ENCODE measurements at regions not wholly inside any gene's neighbourhood (a gene's known extent, or its start where the extent isn't known, plus 50 kb on each side); places are given as distances from the start of the nearest gene placed in this dataset.

- Mint-ChIP-seq H3K36me3 (ENCODE audit: low read depth) (no peaks in the 10 kb centered on the region), H3K4me1 (ENCODE audit: low read depth) (peaks cover 18% of the 10 kb centered on the region), H3K9me3 (no peaks in the 10 kb centered on the region), H3K27ac (no peak overlapping the region), H3K4me3 (no peak overlapping the region), H3K27me3 (ENCODE audit: low read depth) (no peaks in the 10 kb centered on the region)
Observed at GRCh38 chr7:79909176-79909575, 225.5 kb upstream of the GNAI1 start.

DNA sequence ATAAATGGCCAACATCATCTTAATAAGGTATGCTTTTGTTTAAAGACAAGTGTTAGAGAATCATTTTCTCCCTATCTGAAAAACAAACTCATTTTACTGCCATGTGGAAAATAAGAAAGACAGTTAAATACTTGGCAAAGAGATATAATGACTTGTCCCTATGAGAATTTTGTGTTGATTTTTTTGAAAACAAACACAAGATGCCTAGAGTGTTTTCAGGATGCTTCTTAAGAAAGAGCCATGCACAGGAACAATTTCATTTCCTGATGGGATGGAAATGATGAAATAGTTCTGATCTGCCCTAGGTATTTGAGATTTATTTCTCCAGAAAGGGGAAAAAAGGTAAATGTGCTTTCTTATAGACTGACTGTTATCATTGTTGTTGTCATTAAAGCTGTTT, 237.5 kb upstream of the GNAI1 start:
- H3K27me3 Mint-ChIP-seq (ENCODE audit: low read depth): no peaks in the 10 kb centered on the region

GRCh38 chr7:79893991-79894390, 240.6 kb upstream of the GNAI1 start:
- H3K4me3 Mint-ChIP-seq: no peak overlapping the region
- H3K4me1 Mint-ChIP-seq (ENCODE audit: low read depth): no peaks in the 10 kb centered on the region
- H3K27ac Mint-ChIP-seq: no peak overlapping the region
- H3K9me3 Mint-ChIP-seq: no peaks in the 10 kb centered on the region
- no peaks in the 10 kb centered on the region for H3K27me3 Mint-ChIP-seq (ENCODE audit: low read depth)
- no peaks in the 10 kb centered on the region for H3K36me3 Mint-ChIP-seq (ENCODE audit: low read depth)

More for the DNA sequence above, 237.5 kb upstream of the GNAI1 start:
- Mint-ChIP-seq H3K4me1 (ENCODE audit: low read depth) (no peaks in the 10 kb centered on the region), H3K36me3 (ENCODE audit: low read depth) (no peaks in the 10 kb centered on the region), H3K9me3 (no peaks in the 10 kb centered on the region), H3K4me3 (no peak overlapping the region), H3K27ac (no peak overlapping the region)

DNA sequence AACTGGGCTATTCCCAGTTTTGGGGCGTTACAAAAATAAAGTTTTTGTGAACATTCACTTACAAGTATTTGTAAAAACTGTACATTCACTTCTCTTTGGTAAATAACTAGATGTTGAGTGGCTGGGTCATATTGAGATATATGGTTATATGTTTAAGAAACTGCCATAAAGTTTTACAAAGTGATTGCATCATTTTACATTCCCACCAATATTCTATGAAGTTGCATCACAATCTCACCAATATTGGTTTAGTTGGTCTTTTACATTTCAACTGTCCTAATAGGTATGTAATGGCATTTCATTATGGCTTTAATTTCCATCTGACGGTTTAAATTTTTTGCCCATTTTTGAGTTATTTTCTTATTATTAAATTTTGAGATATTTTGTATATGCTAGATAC, 251.7 kb upstream of the GNAI1 start:
- Mint-ChIP-seq H3K36me3 (ENCODE audit: low read depth) (no peaks in the 10 kb centered on the region), H3K4me1 (ENCODE audit: low read depth) (no peaks in the 10 kb centered on the region), H3K4me3 (no peak overlapping the region), H3K27ac (no peak overlapping the region), H3K27me3 (ENCODE audit: low read depth) (no peaks in the 10 kb centered on the region), H3K9me3 (no peaks in the 10 kb centered on the region)

GRCh38 chr7:79880312-79880711, 254.3 kb upstream of the GNAI1 start:
- Mint-ChIP-seq H3K4me1 (ENCODE audit: low read depth) (no peaks in the 10 kb centered on the region), H3K9me3 (no peaks in the 10 kb centered on the region), H3K27ac (no peak overlapping the region), H3K36me3 (ENCODE audit: low read depth) (no peaks in the 10 kb centered on the region), H3K27me3 (ENCODE audit: low read depth) (no peaks in the 10 kb centered on the region), H3K4me3 (no peak overlapping the region)

DNA sequence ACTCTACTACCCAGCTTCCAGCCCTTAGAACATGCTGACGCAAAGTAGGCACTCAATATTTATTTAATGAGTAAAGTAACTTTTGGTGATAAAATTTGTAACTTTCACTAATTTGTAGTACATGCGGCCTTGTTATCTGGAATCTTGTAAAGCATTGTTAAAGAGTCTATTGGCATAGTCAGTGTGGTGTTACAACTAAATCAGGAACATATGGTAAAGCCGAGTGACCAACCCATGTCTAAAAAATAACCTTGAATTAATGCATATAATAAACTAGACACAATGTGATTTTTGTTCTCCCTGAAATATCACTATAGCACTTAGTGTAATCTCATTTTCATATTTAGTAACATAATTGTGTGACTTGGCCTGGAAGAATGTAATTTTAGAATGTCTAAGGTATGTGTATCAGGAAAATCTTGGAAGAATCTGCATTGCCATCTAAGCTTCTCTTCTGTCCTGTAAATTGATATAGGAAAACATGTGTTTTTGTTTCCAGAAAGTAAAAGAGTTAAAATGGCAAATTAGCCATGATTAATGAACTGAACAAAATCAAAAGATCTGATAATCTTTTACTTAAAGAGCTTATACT, 256.7 kb upstream of the GNAI1 start:
- no peak overlapping the region for H3K4me3 Mint-ChIP-seq
- no peaks in the 10 kb centered on the region for H3K9me3 Mint-ChIP-seq
- H3K27ac Mint-ChIP-seq: no peak overlapping the region

DNA sequence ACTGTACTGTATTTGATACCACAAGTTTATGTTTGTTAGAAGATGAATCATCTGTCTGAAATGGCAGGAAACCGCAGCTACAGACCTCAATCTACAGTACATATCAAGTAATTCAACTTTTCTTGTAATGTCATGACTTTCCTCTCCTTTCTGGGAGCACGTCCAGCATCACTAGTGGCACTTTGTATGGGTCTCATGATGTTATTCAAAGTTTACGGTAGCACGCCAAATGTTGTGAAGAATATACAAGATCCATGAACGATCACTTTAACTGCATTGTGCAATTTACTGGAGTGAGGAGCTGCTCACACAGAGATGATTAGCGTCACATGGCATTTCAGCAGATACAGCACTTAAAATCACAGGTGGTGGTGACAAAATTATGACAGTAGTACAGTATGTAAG, 257.8 kb upstream of the GNAI1 start:
- Mint-ChIP-seq H3K4me3 (no peak overlapping the region), H3K36me3 (ENCODE audit: low read depth) (no peaks in the 10 kb centered on the region), H3K9me3 (no peaks in the 10 kb centered on the region), H3K27ac (no peak overlapping the region), H3K4me1 (ENCODE audit: low read depth) (no peaks in the 10 kb centered on the region), H3K27me3 (ENCODE audit: low read depth) (no peaks in the 10 kb centered on the region)

More for the DNA sequence above, 256.7 kb upstream of the GNAI1 start:
- H3K4me1 Mint-ChIP-seq (ENCODE audit: low read depth): no peaks in the 10 kb centered on the region
- H3K36me3 Mint-ChIP-seq (ENCODE audit: low read depth): no peaks in the 10 kb centered on the region
- no peaks in the 10 kb centered on the region for H3K27me3 Mint-ChIP-seq (ENCODE audit: low read depth)

DNA sequence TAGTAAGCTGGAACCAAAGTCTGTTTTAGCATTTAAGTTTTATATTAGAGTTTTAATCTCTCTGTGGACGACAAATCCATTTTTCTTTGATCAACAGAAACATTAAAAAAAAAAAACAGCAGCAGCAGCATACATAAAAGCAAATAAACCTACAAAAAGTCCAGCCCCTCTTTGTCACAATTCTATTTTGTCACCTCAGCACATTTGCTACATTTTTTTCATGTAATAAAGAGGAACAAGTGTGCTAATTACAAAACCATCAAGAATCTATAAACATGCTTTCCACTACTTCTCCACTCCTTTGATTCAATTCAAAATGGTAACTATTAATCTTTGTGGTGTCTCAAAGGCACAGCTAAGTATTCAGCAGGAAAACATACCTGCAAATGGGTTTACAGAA, 259.8 kb upstream of the GNAI1 start:
- no peak overlapping the region for H3K27ac Mint-ChIP-seq
- H3K36me3 Mint-ChIP-seq (ENCODE audit: low read depth): no peaks in the 10 kb centered on the region
- H3K4me1 Mint-ChIP-seq (ENCODE audit: low read depth): no peaks in the 10 kb centered on the region
- H3K4me3 Mint-ChIP-seq: no peak overlapping the region
- no peaks in the 10 kb centered on the region for H3K27me3 Mint-ChIP-seq (ENCODE audit: low read depth)
- H3K9me3 Mint-ChIP-seq: no peaks in the 10 kb centered on the region

GRCh38 chr7:79872176-79872575, 262.5 kb upstream of the GNAI1 start:
- Mint-ChIP-seq H3K9me3 (no peaks in the 10 kb centered on the region), H3K27me3 (ENCODE audit: low read depth) (no peaks in the 10 kb centered on the region), H3K4me3 (no peak overlapping the region), H3K36me3 (ENCODE audit: low read depth) (no peaks in the 10 kb centered on the region), H3K27ac (no peak overlapping the region), H3K4me1 (ENCODE audit: low read depth) (no peaks in the 10 kb centered on the region)

DNA sequence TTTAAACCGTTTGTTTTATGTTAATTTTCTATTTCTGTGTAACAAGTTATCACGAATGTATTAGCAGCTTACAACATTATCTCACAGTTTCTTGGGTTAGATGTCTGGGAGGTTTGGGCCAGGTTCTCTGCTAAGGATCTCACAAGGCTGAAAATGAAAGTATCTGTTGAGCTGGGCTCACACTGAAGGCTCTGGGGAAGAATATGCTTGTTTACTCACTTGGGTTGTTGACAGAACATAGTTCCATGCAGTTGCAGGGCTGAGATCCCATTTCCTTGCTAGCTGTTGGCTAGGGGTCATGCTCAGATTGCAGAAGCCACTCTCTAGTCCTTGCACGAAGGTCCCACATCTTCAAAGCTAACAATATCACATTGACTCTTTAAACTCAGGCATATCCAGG, 266.6 kb upstream of the GNAI1 start:
- H3K9me3 Mint-ChIP-seq: peaks cover 3% of the 10 kb centered on the region
- no peaks in the 10 kb centered on the region for H3K27me3 Mint-ChIP-seq (ENCODE audit: low read depth)
- no peak overlapping the region for H3K27ac Mint-ChIP-seq
- H3K4me1 Mint-ChIP-seq (ENCODE audit: low read depth): no peaks in the 10 kb centered on the region
- H3K4me3 Mint-ChIP-seq: no peak overlapping the region
- H3K36me3 Mint-ChIP-seq (ENCODE audit: low read depth): no peaks in the 10 kb centered on the region

DNA sequence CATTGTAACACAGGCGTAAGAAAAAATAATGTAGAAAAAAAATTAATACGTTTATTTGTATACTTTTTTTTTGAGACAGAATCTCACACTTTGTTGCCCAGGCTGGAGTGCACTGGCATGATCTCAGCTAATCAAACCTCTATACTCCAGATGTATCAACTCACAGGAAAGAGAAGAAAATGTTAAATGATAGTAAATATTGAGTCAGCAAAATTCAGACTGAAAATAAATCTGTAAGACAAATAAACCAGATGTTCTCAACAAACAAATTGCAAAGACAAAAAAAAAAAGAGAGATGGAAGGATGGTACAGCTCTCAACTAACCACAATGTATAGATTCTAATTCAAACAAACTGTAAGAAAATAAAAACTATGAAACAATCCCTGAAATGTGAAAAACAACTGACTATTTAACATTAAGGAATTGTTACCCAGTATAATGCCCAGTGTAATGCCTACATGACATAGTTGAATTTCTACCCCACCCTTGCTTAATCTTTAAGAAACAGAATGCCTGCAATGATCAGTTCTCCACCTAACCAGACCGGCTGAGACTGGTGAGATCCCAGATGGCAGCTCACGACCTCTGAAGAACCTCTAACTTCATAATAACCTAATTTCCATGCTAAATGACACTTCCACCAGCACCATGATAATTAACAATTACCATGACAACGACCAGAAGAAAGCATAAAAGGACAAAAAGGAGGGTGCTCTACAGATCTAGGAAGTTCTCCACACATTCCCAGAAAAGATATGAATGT, 272.0 kb upstream of the GNAI1 start:
- Mint-ChIP-seq H3K27ac (no peak overlapping the region), H3K36me3 (ENCODE audit: low read depth) (no peaks in the 10 kb centered on the region), H3K27me3 (ENCODE audit: low read depth) (no peaks in the 10 kb centered on the region), H3K4me1 (ENCODE audit: low read depth) (no peaks in the 10 kb centered on the region), H3K9me3 (peaks cover 3% of the 10 kb centered on the region), H3K4me3 (no peak overlapping the region)

DNA sequence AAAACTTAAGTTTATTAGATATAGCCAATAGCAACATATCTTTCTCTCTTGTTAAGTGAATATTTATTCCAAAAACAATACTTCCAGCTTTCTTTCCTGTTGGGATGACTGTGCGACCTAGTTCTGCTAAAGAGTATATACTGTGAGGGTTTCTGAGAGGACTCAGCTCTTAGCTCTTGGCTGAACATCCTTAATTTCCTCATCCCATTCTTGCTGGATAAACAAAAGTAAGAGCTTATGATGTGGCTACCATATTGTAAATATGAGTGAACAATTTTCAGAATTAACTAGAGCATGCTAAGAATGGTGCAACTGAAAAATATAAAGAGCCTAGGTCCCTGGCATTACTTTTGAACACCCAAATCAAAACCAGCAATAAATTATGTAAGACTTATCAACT, 279.5 kb upstream of the GNAI1 start:
- H3K36me3 Mint-ChIP-seq (ENCODE audit: low read depth): no peaks in the 10 kb centered on the region
- H3K27me3 Mint-ChIP-seq (ENCODE audit: low read depth): no peaks in the 10 kb centered on the region
- no peaks in the 10 kb centered on the region for H3K9me3 Mint-ChIP-seq
- H3K4me3 Mint-ChIP-seq: no peak overlapping the region
- H3K4me1 Mint-ChIP-seq (ENCODE audit: low read depth): no peaks in the 10 kb centered on the region
- H3K27ac Mint-ChIP-seq: no peak overlapping the region

GRCh38 chr7:79854621-79855020, 280.0 kb upstream of the GNAI1 start:
- H3K4me3 Mint-ChIP-seq: no peak overlapping the region
- no peaks in the 10 kb centered on the region for H3K27me3 Mint-ChIP-seq (ENCODE audit: low read depth)
- no peaks in the 10 kb centered on the region for H3K36me3 Mint-ChIP-seq (ENCODE audit: low read depth)

DNA sequence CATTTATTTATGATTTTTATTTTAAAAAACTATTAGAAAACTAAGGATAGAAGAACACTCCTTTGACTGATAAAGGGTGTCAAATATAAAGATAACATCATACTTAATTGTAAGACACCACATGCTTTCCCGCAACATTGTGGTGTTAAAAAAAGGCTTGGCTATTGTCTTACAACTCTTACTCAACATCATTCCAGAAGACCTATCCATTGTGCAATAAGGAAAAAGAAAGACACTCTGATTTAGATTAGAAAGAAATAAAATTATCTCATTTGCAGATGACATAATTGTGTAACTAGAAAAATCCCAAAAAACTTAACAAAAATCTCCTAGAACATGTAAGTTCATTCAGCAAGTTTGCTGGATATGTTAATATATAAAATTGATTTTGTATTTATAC, 296.7 kb upstream of the GNAI1 start:
- Mint-ChIP-seq H3K4me3 (no peak overlapping the region), H3K27ac (no peak overlapping the region), H3K27me3 (ENCODE audit: low read depth) (no peaks in the 10 kb centered on the region), H3K4me1 (ENCODE audit: low read depth) (no peaks in the 10 kb centered on the region), H3K36me3 (ENCODE audit: low read depth) (no peaks in the 10 kb centered on the region), H3K9me3 (no peaks in the 10 kb centered on the region)

More at GRCh38 chr7:79854621-79855020, 280.0 kb upstream of the GNAI1 start:
- no peaks in the 10 kb centered on the region for H3K4me1 Mint-ChIP-seq (ENCODE audit: low read depth)
- H3K9me3 Mint-ChIP-seq: no peaks in the 10 kb centered on the region
- H3K27ac Mint-ChIP-seq: no peak overlapping the region

DNA sequence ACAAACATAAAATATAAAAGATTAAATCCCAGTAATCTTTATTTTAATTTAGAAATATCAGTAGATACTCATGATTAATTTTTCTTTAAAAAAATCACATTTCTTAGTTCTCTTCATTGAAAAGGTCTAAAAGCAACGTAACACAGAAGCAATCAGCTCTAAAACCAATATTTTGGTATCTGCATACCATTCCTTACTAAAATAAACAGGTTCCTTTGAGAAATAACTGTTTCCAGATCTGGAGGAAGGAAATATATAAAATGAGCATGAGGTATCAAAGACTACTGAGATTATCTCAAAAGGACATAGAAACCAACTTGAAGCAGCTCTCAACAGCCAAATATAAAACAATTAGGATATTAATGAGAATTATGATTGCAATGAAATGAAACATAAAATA, 301.0 kb upstream of the GNAI1 start:
- Mint-ChIP-seq H3K9me3 (no peaks in the 10 kb centered on the region), H3K27ac (no peak overlapping the region), H3K27me3 (ENCODE audit: low read depth) (no peaks in the 10 kb centered on the region), H3K36me3 (ENCODE audit: low read depth) (no peaks in the 10 kb centered on the region), H3K4me3 (no peak overlapping the region), H3K4me1 (ENCODE audit: low read depth) (no peaks in the 10 kb centered on the region)
